ENCODE measurements at regions not wholly inside any gene's neighbourhood (a gene's known extent, or its start where the extent isn't known, plus 50 kb on each side); places are given as distances from the start of the nearest gene placed in this dataset.

GRCh38 chr3:83302091-83302490 lies 1540.6 kb upstream of the GBE1 start:
- TF ChIP-seq EZH2phosphoT487 (IDR thresholded peaks at IDR 0.05; ENCODE audit: borderline replicate concordance, low read depth, low read length) (no peak), CTCF (conservative IDR thresholded peaks at IDR 0.05; ENCODE audit: low read length) (no peak)
- no peak overlapping the region for H3K4me3 ChIP-seq (ENCODE audit: low read depth, low read length, poor library complexity, severe bottlenecking)
- H4K20me1 ChIP-seq (ENCODE audit: insufficient read depth, low read length) = no peaks in the 10 kb centered on the region
- intact Hi-C loops (cut with micrococcal nuclease; ENCODE audit: unreplicated experiment) = no loop called here
- H3K4me2 ChIP-seq (ENCODE audit: low read length) = no peak overlapping the region
- H3K36me3 ChIP-seq (ENCODE audit: insufficient read depth, low read length) = no peaks in the 10 kb centered on the region
- H3K27ac ChIP-seq (ENCODE audit: low read depth, low read length, poor library complexity, severe bottlenecking) = no peak overlapping the region
- CTCF ChIA-PET (ENCODE audit: unreplicated experiment) = no interaction called here
- no peaks in the 10 kb centered on the region for H3K9me2 ChIP-seq (ENCODE audit: insufficient read depth, low read length)
- H3K79me2 ChIP-seq (ENCODE audit: insufficient read depth, low read depth, low read length) = no peaks in the 10 kb centered on the region
- no peak overlapping the region for H2AFZ ChIP-seq (ENCODE audit: low read length)
- DNase-seq (ENCODE audit: low spot score) = no peak
- no peaks in the 10 kb centered on the region for H3K4me1 ChIP-seq (ENCODE audit: insufficient read depth, low read length, poor library complexity, severe bottlenecking)
- POLR2A ChIA-PET = interaction anchor here (0.6 kb wide), 1 partner anchor 56 kb away, joined by 3 read pairs; no protein-coding TSS in a partner anchor
- BruUV-seq (replicated peaks) = no TSS peak
- no peaks in the 10 kb centered on the region for H3K9me3 ChIP-seq (ENCODE audit: low read length)

- Histone ChIP-seq H2AFZ (ENCODE audit: low read length) (no peak overlapping the region), H3K9me2 (ENCODE audit: insufficient read depth, low read length) (no peaks in the 10 kb centered on the region), H3K4me2 (ENCODE audit: low read length) (no peak overlapping the region), H3K4me3 (ENCODE audit: low read depth, low read length, poor library complexity, severe bottlenecking) (no peak overlapping the region), H3K36me3 (ENCODE audit: insufficient read depth, low read length) (no peaks in the 10 kb centered on the region), H3K27ac (ENCODE audit: low read depth, low read length, poor library complexity, severe bottlenecking) (no peak overlapping the region), H3K4me1 (ENCODE audit: insufficient read depth, low read length, poor library complexity, severe bottlenecking) (no peaks in the 10 kb centered on the region), H3K79me2 (ENCODE audit: insufficient read depth, low read depth, low read length) (no peaks in the 10 kb centered on the region), H3K9me3 (ENCODE audit: low read length) (no peaks in the 10 kb centered on the region), H4K20me1 (ENCODE audit: insufficient read depth, low read length) (no peaks in the 10 kb centered on the region)
- no peak for DNase-seq (ENCODE audit: low spot score)
- BruUV-seq (replicated peaks) = no TSS peak
- ChIA-PET CTCF (ENCODE audit: unreplicated experiment) (no interaction called here), POLR2A (no interaction called here)
- TF ChIP-seq EZH2phosphoT487 (IDR thresholded peaks at IDR 0.05; ENCODE audit: borderline replicate concordance, low read depth, low read length) (no peak), CTCF (conservative IDR thresholded peaks at IDR 0.05; ENCODE audit: low read length) (no peak)
- intact Hi-C loops (cut with micrococcal nuclease; ENCODE audit: unreplicated experiment) = no loop called here
These were observed 1556.2 kb upstream of the GBE1 start for GRCh38 chr3:83317605-83318004.

- H3K9me3 ChIP-seq (ENCODE audit: low read length) = no peaks in the 10 kb centered on the region
- no peak for TF ChIP-seq CTCF (conservative IDR thresholded peaks at IDR 0.05; ENCODE audit: low read length)
- no peak overlapping the region for H3K4me2 ChIP-seq (ENCODE audit: low read length)
- H4K20me1 ChIP-seq (ENCODE audit: insufficient read depth, low read length) = no peaks in the 10 kb centered on the region
- CTCF ChIA-PET (ENCODE audit: unreplicated experiment) = no interaction called here
- H3K4me3 ChIP-seq (ENCODE audit: low read depth, low read length, poor library complexity, severe bottlenecking) = no peak overlapping the region
- no peaks in the 10 kb centered on the region for H3K79me2 ChIP-seq (ENCODE audit: insufficient read depth, low read depth, low read length)
- H3K9me2 ChIP-seq (ENCODE audit: insufficient read depth, low read length) = no peaks in the 10 kb centered on the region
- no peaks in the 10 kb centered on the region for H3K36me3 ChIP-seq (ENCODE audit: insufficient read depth, low read length)
- no peak overlapping the region for H2AFZ ChIP-seq (ENCODE audit: low read length)
- H3K27ac ChIP-seq (ENCODE audit: low read depth, low read length, poor library complexity, severe bottlenecking) = no peak overlapping the region
- no TSS peak for BruUV-seq (replicated peaks)
- H3K4me1 ChIP-seq (ENCODE audit: insufficient read depth, low read length, poor library complexity, severe bottlenecking) = no peaks in the 10 kb centered on the region
- intact Hi-C loops (cut with micrococcal nuclease; ENCODE audit: unreplicated experiment) = no loop called here
- no peak for DNase-seq (ENCODE audit: low spot score)
- POLR2A ChIA-PET = interaction anchor here (0.7 kb wide), 1 partner anchor 763 kb away, joined by 7 read pairs; no protein-coding TSS in a partner anchor
These were observed 1559.3 kb upstream of the GBE1 start for GRCh38 chr3:83320726-83321125.

Measured in OCI-LY7 (cell line).